ENCODE measurements at regions not wholly inside any gene's neighbourhood (a gene's known extent, or its start where the extent isn't known, plus 50 kb on each side); places are given as distances from the start of the nearest gene placed in this dataset.
"Not testable (repeated sequence)": the region's sequence is repeated elsewhere in the genome, so short reads cannot be mapped to it uniquely, and the experiment has no call there.

GRCh38 chr22:47302587-47302986 lies 540.1 kb downstream of the TBC1D22A start:
- not testable (repeated sequence) for TF ChIP-seq POLR2A, POLR2AphosphoS5 (IDR thresholded peaks at IDR 0.05; ENCODE audit: low read depth, low read length)

All from GM12891 (cell line).